ENCODE measurements at regions not wholly inside any gene's neighbourhood (a gene's known extent, or its start where the extent isn't known, plus 50 kb on each side); places are given as distances from the start of the nearest gene placed in this dataset.

GRCh38 chr10:21032587-21033319 lies 135.6 kb upstream of the NEBL start:
- no peak overlapping the region for H2AFZ ChIP-seq (ENCODE audit: low read depth, low read length)
- H3K4me2 ChIP-seq (ENCODE audit: low read length), result no peak overlapping the region
- H3K9ac ChIP-seq (ENCODE audit: low read length), result no peak overlapping the region
- H3K36me3 ChIP-seq (replicated peaks; ENCODE audit: low read depth, low read length), result no peaks in the 10 kb centered on the region
- H3K4me3 ChIP-seq (ENCODE audit: low read length), result no peak overlapping the region
- H3K4me1 ChIP-seq (ENCODE audit: low read length), result no peaks in the 10 kb centered on the region
- no peaks in the 10 kb centered on the region for H4K20me1 ChIP-seq (ENCODE audit: insufficient read depth, low read length)
- H3K9me3 ChIP-seq (ENCODE audit: insufficient read depth, low read length), result no peaks in the 10 kb centered on the region
- TF ChIP-seq CTCF (IDR thresholded peaks at IDR 0.05; ENCODE audit: low read depth, low read length), result no peak
- no peaks in the 10 kb centered on the region for H3K79me2 ChIP-seq (ENCODE audit: low read length)
- H3K27me3 ChIP-seq (ENCODE audit: low read depth, low read length), result no peaks in the 10 kb centered on the region
- no peak overlapping the region for H3K27ac ChIP-seq (ENCODE audit: low read length)

- no peaks in the 10 kb centered on the region for H3K36me3 ChIP-seq (replicated peaks; ENCODE audit: low read depth, low read length)
- H3K27ac ChIP-seq (ENCODE audit: low read length), result no peak overlapping the region
- no peaks in the 10 kb centered on the region for H3K79me2 ChIP-seq (ENCODE audit: low read length)
- no peak overlapping the region for H3K4me2 ChIP-seq (ENCODE audit: low read length)
- no peak overlapping the region for H3K4me3 ChIP-seq (ENCODE audit: low read length)
- H3K9ac ChIP-seq (ENCODE audit: low read length), result no peak overlapping the region
- no peak overlapping the region for H2AFZ ChIP-seq (ENCODE audit: low read depth, low read length)
- H4K20me1 ChIP-seq (ENCODE audit: insufficient read depth, low read length), result no peaks in the 10 kb centered on the region
- no peaks in the 10 kb centered on the region for H3K9me3 ChIP-seq (ENCODE audit: insufficient read depth, low read length)
- no peaks in the 10 kb centered on the region for H3K27me3 ChIP-seq (ENCODE audit: low read depth, low read length)
- no peak for TF ChIP-seq CTCF (IDR thresholded peaks at IDR 0.05; ENCODE audit: low read depth, low read length)
- no peak for TF ChIP-seq EZH2phosphoT487 (IDR thresholded peaks at IDR 0.05; ENCODE audit: low read depth)
- no peaks in the 10 kb centered on the region for H3K4me1 ChIP-seq (ENCODE audit: low read length)
Observed at GRCh38 chr10:21031232-21031795, 134.2 kb upstream of the NEBL start.

- no peak overlapping the region for H3K9ac ChIP-seq (ENCODE audit: low read length)
- H3K27ac ChIP-seq (ENCODE audit: low read length), result no peak overlapping the region
- TF ChIP-seq CTCF (IDR thresholded peaks at IDR 0.05; ENCODE audit: low read depth, low read length) (no peak), EZH2phosphoT487 (IDR thresholded peaks at IDR 0.05; ENCODE audit: low read depth) (no peak)
- H3K9me3 ChIP-seq (ENCODE audit: insufficient read depth, low read length), result no peaks in the 10 kb centered on the region
- H3K36me3 ChIP-seq (replicated peaks; ENCODE audit: low read depth, low read length), result no peaks in the 10 kb centered on the region
- no peaks in the 10 kb centered on the region for H3K79me2 ChIP-seq (ENCODE audit: low read length)
- H3K27me3 ChIP-seq (ENCODE audit: low read depth, low read length), result no peaks in the 10 kb centered on the region
- no peaks in the 10 kb centered on the region for H3K4me1 ChIP-seq (ENCODE audit: low read length)
- H2AFZ ChIP-seq (ENCODE audit: low read depth, low read length), result no peak overlapping the region
- H4K20me1 ChIP-seq (ENCODE audit: insufficient read depth, low read length), result no peaks in the 10 kb centered on the region
- H3K4me3 ChIP-seq (ENCODE audit: low read length), result no peak overlapping the region
- no peak overlapping the region for H3K4me2 ChIP-seq (ENCODE audit: low read length)
Observed at GRCh38 chr10:21030091-21030490, 133.0 kb upstream of the NEBL start.

- Histone ChIP-seq H3K79me2 (ENCODE audit: low read length) (no peaks in the 10 kb centered on the region), H3K4me3 (ENCODE audit: low read length) (no peak overlapping the region), H3K9ac (ENCODE audit: low read length) (no peak overlapping the region), H2AFZ (ENCODE audit: low read depth, low read length) (no peak overlapping the region), H3K4me1 (ENCODE audit: low read length) (no peaks in the 10 kb centered on the region), H3K27me3 (ENCODE audit: low read depth, low read length) (no peaks in the 10 kb centered on the region), H3K9me3 (ENCODE audit: insufficient read depth, low read length) (no peaks in the 10 kb centered on the region), H3K4me2 (ENCODE audit: low read length) (no peak overlapping the region), H3K27ac (ENCODE audit: low read length) (no peak overlapping the region), H3K36me3 (replicated peaks; ENCODE audit: low read depth, low read length) (no peaks in the 10 kb centered on the region), H4K20me1 (ENCODE audit: insufficient read depth, low read length) (no peaks in the 10 kb centered on the region)
- no peak for TF ChIP-seq CTCF (IDR thresholded peaks at IDR 0.05; ENCODE audit: low read depth, low read length)
- no peak for TF ChIP-seq EZH2phosphoT487 (IDR thresholded peaks at IDR 0.05; ENCODE audit: low read depth)
Observed at GRCh38 chr10:21022821-21023220, 125.7 kb upstream of the NEBL start.

Data from OCI-LY3 (cell line).